GM23338 (cell line): ENCODE measurements at regions not wholly inside any gene's neighbourhood (a gene's known extent, or its start where the extent isn't known, plus 50 kb on each side); places are given as distances from the start of the nearest gene placed in this dataset.

Source experiments
- CTCF ChIP-seq, 2 experiments: fragments of 200-600 bp in 1 of 2; sonication (generic) in 1 of 2; conservative IDR thresholded peaks; 2 replicates each; pipeline versions ENCODE4 v1.5.1 to v1.6.1; 2016 to 2017; ENCODE audit warnings: antibody characterized with exemption in 2 of 2, low read depth in 2 of 2, mild to moderate bottlenecking in 2 of 2, moderate library complexity in 1 of 2
- ETS1 ChIP-seq: IDR thresholded peaks from 2 replicates; pipeline ENCODE4 v1.6.1; 2016; ENCODE audit warnings: antibody characterized with exemption
- EZH2 ChIP-seq: fragments of 200-600 bp; sonication (generic); IDR thresholded peaks from one replicate; pipeline ENCODE4 v1.8.0; 2017; ENCODE audit warnings: antibody characterized with exemption, mild to moderate bottlenecking, low read depth; ENCODE audit not compliant: unreplicated experiment
- EZH2phosphoT487 ChIP-seq: fragments of 200-600 bp; sonication (generic); IDR thresholded peaks from one replicate; pipeline ENCODE4 v1.8.1; 2018; ENCODE audit warnings: antibody characterized with exemption; ENCODE audit not compliant: unreplicated experiment
- JUNB ChIP-seq: IDR thresholded peaks from one replicate; pipeline ENCODE4 v1.6.1; 2016; ENCODE audit warnings: antibody characterized with exemption; ENCODE audit not compliant: unreplicated experiment
- POLR2AphosphoS5 ChIP-seq: IDR thresholded peaks from 2 replicates; pipeline ENCODE4 v1.6.1; 2016; ENCODE audit warnings: antibody characterized with exemption, low read depth
- TF ChIP-seq, protein P1 (sequence below): IDR thresholded peaks from one replicate; pipeline ENCODE4 v1.6.1; 2018; ENCODE audit warnings: antibody characterized with exemption; ENCODE audit not compliant: unreplicated experiment

DNA sequence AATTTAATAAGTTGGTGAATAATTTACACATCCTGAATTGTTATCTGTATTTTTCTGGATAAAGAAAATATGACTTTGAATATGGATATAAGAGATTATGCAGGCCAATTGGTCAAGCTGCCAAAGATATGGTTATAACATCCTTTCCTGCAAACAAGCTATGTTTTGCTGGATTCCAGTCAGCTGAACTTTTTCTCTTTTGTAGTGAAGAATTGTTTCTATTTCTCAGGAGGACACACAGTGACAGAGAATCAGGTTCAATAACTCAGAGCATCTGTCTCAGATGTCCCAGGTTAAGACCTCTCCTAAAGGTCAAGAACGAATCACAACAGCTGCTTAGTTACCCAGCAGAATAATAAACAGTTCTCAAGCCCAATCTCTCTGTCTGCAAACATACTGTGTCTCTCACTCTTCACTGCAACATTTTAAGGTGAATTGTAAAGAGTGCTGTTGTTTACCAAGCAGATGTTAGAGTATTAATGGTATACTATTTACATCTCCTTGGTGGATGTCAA is 189.5 kb upstream of the ANKRD50 start:
- TF ChIP-seq CTCF (conservative IDR thresholded peaks at IDR 0.05; ENCODE audit: low read depth in 2 of 2) (no peak), POLR2AphosphoS5 (no peak), EZH2phosphoT487 (no peak), EZH2 (no peak), ETS1 (no peak), JUNB (no peak)
- TF ChIP-seq, protein P1, sequence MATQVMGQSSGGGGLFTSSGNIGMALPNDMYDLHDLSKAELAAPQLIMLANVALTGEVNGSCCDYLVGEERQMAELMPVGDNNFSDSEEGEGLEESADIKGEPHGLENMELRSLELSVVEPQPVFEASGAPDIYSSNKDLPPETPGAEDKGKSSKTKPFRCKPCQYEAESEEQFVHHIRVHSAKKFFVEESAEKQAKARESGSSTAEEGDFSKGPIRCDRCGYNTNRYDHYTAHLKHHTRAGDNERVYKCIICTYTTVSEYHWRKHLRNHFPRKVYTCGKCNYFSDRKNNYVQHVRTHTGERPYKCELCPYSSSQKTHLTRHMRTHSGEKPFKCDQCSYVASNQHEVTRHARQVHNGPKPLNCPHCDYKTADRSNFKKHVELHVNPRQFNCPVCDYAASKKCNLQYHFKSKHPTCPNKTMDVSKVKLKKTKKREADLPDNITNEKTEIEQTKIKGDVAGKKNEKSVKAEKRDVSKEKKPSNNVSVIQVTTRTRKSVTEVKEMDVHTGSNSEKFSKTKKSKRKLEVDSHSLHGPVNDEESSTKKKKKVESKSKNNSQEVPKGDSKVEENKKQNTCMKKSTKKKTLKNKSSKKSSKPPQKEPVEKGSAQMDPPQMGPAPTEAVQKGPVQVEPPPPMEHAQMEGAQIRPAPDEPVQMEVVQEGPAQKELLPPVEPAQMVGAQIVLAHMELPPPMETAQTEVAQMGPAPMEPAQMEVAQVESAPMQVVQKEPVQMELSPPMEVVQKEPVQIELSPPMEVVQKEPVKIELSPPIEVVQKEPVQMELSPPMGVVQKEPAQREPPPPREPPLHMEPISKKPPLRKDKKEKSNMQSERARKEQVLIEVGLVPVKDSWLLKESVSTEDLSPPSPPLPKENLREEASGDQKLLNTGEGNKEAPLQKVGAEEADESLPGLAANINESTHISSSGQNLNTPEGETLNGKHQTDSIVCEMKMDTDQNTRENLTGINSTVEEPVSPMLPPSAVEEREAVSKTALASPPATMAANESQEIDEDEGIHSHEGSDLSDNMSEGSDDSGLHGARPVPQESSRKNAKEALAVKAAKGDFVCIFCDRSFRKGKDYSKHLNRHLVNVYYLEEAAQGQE = no peak
